CD14-positive monocyte (primary cell): ENCODE measurements at regions not wholly inside any gene's neighbourhood (a gene's known extent, or its start where the extent isn't known, plus 50 kb on each side); places are given as distances from the start of the nearest gene placed in this dataset.

Source experiments
- DNase-seq, 3 donors: peaks; one replicate each; pipeline ENCODE4 v3.0.0-alpha.2; 2011 to 2022
- H2AFZ ChIP-seq: 2 replicates; pipeline ENCODE4 v1.6.0; 2012; ENCODE audit warnings: mild to moderate bottlenecking, low read depth, low read length, inconsistent platforms; ENCODE audit not compliant: insufficient read depth, poor library complexity, severe bottlenecking
- H3K27ac ChIP-seq, 2 donors: 1 replicate in 1 of 2; 2 replicates in 1 of 2; pipeline ENCODE4 v1.5.1; 2012 to 2013; ENCODE audit warnings: low read length in 2 of 2, control low read depth in 1 of 2, inconsistent platforms in 1 of 2, low read depth in 1 of 2, mild to moderate bottlenecking in 1 of 2
- H3K27me3 ChIP-seq, 2 donors: one replicate each; pipeline versions ENCODE4 v1.6.0 to v1.6.1; 2011 to 2013; ENCODE audit warnings: low read length in 2 of 2; ENCODE audit not compliant: control insufficient read depth in 2 of 2, insufficient read depth in 2 of 2
- H3K36me3 ChIP-seq, 2 donors: replicated peaks in 1 of 2; 1 replicate in 1 of 2; 2 replicates in 1 of 2; pipeline versions ENCODE4 v1.5.1 to v1.6.1; 2012 to 2013; ENCODE audit warnings: low read length in 2 of 2, control low read depth in 1 of 2, inconsistent platforms in 1 of 2, mild to moderate bottlenecking in 1 of 2; ENCODE audit not compliant: insufficient read depth in 2 of 2, control insufficient read depth in 1 of 2
- H3K4me1 ChIP-seq, 2 donors: 1 replicate in 1 of 2; 2 replicates in 1 of 2; pipeline versions ENCODE4 v1.5.1 to v1.6.1; 2012 to 2013; ENCODE audit warnings: low read length in 2 of 2, control low read depth in 1 of 2, inconsistent platforms in 1 of 2, mild to moderate bottlenecking in 1 of 2, moderate library complexity in 1 of 2; ENCODE audit not compliant: insufficient read depth in 2 of 2, control insufficient read depth in 1 of 2
- H3K4me2 ChIP-seq: replicated peaks from 2 replicates; pipeline ENCODE3; 2012; ENCODE audit warnings: low read length, moderate library complexity, mild to moderate bottlenecking; ENCODE audit not compliant: poor library complexity, severe bottlenecking; ENCODE audit errors: extremely low read depth
- H3K4me3 ChIP-seq, 3 experiments: fragments of 200-600 bp in 1 of 3; sonication (generic) in 1 of 3; replicated peaks in 1 of 3; 1 replicate in 2 of 3; 2 replicates in 1 of 3; pipeline ENCODE4 v1.5.1; 2011 to 2013; ENCODE audit warnings: low read length in 3 of 3, mild to moderate bottlenecking in 3 of 3, control low read depth in 2 of 3, low read depth in 2 of 3, inconsistent platforms in 1 of 3, moderate library complexity in 1 of 3
- H3K79me2 ChIP-seq: 2 replicates; pipeline ENCODE4 v1.6.0; 2012; ENCODE audit warnings: mild to moderate bottlenecking, control low read depth, inconsistent platforms, low read length, moderate library complexity; ENCODE audit not compliant: insufficient read depth
- H3K9ac ChIP-seq: 2 replicates; pipeline ENCODE4 v1.6.0; 2017; ENCODE audit warnings: low read length, mild to moderate bottlenecking; ENCODE audit not compliant: insufficient read depth, poor library complexity, severe bottlenecking
- H3K9me3 ChIP-seq, 2 donors: replicated peaks in 1 of 2; 1 replicate in 1 of 2; 2 replicates in 1 of 2; pipeline versions ENCODE4 v1.5.1 to v1.6.1; 2012 to 2013; ENCODE audit warnings: low read length in 2 of 2, control low read depth in 1 of 2; ENCODE audit not compliant: control insufficient read depth in 1 of 2, insufficient read depth in 1 of 2
- H4K20me1 ChIP-seq: 2 replicates; pipeline ENCODE4 v1.6.0; 2012; ENCODE audit warnings: mild to moderate bottlenecking, low read length, control low read depth, moderate library complexity; ENCODE audit not compliant: insufficient read depth
- H3K27ac Mint-ChIP-seq, 7 donors: one replicate each; pipeline ENCODE4 v1.8.0; 2020; ENCODE audit warnings: mild to moderate bottlenecking in 7 of 7, mixed read lengths in 7 of 7, moderate library complexity in 6 of 7, inconsistent platforms in 2 of 7
- H3K27me3 Mint-ChIP-seq, 3 donors: one replicate each; pipeline ENCODE4 v1.8.0; 2021 to 2022; ENCODE audit warnings: low read depth in 3 of 3, mild to moderate bottlenecking in 3 of 3, mixed read lengths in 3 of 3, moderate library complexity in 3 of 3, inconsistent platforms in 1 of 3
- H3K36me3 Mint-ChIP-seq, 2 donors: one replicate each; pipeline ENCODE4 v1.8.0; 2020; ENCODE audit warnings: mixed read lengths in 2 of 2, inconsistent platforms in 1 of 2, mild to moderate bottlenecking in 1 of 2
- H3K4me1 Mint-ChIP-seq: one replicate; pipeline ENCODE4 v1.8.0; 2020; ENCODE audit warnings: mild to moderate bottlenecking, mixed read lengths
- H3K4me3 Mint-ChIP-seq, 2 donors: one replicate each; pipeline ENCODE4 v1.8.0; 2020; ENCODE audit warnings: mild to moderate bottlenecking in 2 of 2, mixed read lengths in 2 of 2, moderate library complexity in 1 of 2
- H3K9me3 Mint-ChIP-seq, 7 donors: one replicate each; pipeline ENCODE4 v1.8.0; 2020 to 2022; ENCODE audit warnings: mixed read lengths in 7 of 7, mild to moderate bottlenecking in 6 of 7, moderate library complexity in 6 of 7, inconsistent platforms in 2 of 7
- WGBS: methylation state at CpG from one replicate; pipeline ENCODE4 v1.1.5; 2013; ENCODE audit warnings: missing lambda C conversion rate; ENCODE audit not compliant: insufficient coverage; 5-methylcytosine and 5-hydroxymethylcytosine counted together
- intact Hi-C, 2 donors: fragments of 100-400 bp; cut with micrococcal nuclease; formaldehyde crosslinking; loops; one replicate each; pipeline versions ENCODE4 v1.15.0 to v1.15.1; 2023
- TF ChIP-seq, protein P1 (sequence below): fragments of 200-600 bp; IDR thresholded peaks from one replicate; pipeline ENCODE4 v1.8.0; 2022; ENCODE audit warnings: antibody characterized with exemption, mild to moderate bottlenecking

DNA sequence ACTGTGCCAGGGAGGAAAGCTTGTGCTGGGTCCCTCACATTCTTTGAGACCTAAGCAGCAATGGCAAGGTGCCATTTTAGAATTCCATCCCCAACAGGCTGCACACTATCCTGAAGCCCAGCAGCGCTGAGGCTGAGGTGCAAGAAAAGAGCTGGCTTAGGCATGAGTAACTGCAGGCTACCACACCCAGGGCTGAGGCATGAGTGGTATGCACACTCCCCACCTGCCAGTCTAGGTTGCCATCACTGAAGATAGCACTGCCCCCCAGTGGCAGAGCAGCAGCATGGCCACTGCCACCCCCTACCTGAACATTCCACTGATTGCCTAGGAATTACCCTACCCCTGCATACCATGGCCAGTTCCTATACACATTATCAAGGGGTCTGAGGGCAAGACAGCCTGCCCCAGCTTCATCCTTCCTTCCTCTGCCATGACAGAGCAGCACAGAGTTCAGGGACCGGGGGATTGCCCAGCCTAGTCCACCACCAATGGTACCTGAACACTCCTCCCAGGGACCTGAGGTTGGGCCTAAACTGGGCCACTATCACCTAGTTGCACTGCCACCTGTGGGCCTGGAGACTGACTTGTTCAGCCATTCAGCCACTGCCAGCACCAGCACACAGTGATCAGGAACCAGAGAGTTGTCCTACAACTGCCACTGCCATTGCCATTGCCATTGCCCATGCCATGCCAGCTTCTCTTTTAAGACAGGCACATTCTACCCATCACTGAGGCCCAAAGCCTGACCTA, 129.8 kb downstream of the SATB1 start:
- no peak for DNase-seq
- no peak overlapping the region for H2AFZ ChIP-seq
- Mint-ChIP-seq H3K27ac (no peak overlapping the region), H3K4me3 (no peak overlapping the region), H3K36me3 (no peaks in the 10 kb centered on the region), H3K4me1 (no peaks in the 10 kb centered on the region), H3K9me3 (peaks cover 17 to 34% (median 24%) of the 10 kb centered on the region in 7 donors), H3K27me3 (no peaks in the 10 kb centered on the region)
- no peaks in the 10 kb centered on the region for H4K20me1 ChIP-seq
- intact Hi-C loops, result no loop called here
- no peaks in the 10 kb centered on the region for H3K79me2 ChIP-seq
- no peaks in the 10 kb centered on the region for H3K4me1 ChIP-seq
- no peak overlapping the region for H3K27ac ChIP-seq
- H3K27me3 ChIP-seq, result no peaks in the 10 kb centered on the region
- H3K4me3 ChIP-seq, result no peak overlapping the region
- WGBS, result 91% methylated on average over 1 of the region's 2 CpGs
- H3K4me2 ChIP-seq, result no peak overlapping the region
- peaks cover 13% of the 10 kb centered on the region in 2 donors for H3K9me3 ChIP-seq
- H3K9ac ChIP-seq, result no peak overlapping the region
- TF ChIP-seq, protein P1, sequence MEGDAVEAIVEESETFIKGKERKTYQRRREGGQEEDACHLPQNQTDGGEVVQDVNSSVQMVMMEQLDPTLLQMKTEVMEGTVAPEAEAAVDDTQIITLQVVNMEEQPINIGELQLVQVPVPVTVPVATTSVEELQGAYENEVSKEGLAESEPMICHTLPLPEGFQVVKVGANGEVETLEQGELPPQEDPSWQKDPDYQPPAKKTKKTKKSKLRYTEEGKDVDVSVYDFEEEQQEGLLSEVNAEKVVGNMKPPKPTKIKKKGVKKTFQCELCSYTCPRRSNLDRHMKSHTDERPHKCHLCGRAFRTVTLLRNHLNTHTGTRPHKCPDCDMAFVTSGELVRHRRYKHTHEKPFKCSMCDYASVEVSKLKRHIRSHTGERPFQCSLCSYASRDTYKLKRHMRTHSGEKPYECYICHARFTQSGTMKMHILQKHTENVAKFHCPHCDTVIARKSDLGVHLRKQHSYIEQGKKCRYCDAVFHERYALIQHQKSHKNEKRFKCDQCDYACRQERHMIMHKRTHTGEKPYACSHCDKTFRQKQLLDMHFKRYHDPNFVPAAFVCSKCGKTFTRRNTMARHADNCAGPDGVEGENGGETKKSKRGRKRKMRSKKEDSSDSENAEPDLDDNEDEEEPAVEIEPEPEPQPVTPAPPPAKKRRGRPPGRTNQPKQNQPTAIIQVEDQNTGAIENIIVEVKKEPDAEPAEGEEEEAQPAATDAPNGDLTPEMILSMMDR, result peak; percentile 54
- no peaks in the 10 kb centered on the region for H3K36me3 ChIP-seq

DNA sequence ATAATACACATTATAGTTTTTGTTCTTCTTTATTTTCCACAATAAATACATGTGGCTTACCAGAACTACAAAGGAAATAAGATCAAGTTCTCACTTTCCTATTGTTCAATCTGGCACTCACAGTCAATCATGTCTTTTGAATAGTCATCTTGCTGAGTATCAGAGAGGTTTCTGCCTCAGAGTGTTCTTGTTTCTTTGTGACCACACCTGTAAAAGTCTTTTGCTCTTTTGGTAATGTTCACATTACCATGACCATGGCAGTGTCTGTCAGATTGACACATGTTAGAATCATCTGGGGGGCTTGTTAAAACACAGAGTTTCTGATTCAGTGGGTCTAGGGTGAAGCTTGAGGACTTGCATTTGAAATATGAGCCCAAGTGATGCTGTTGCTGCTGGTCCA, 135.0 kb downstream of the SATB1 start:
- H3K4me1 ChIP-seq, result no peaks in the 10 kb centered on the region
- H3K4me3 ChIP-seq, result no peak overlapping the region
- Mint-ChIP-seq H3K9me3 (peaks cover 0 to 2% (median 0%) of the 10 kb centered on the region in 7 donors), H3K27ac (no peak overlapping the region), H3K27me3 (no peaks in the 10 kb centered on the region), H3K36me3 (no peaks in the 10 kb centered on the region), H3K4me3 (no peak overlapping the region), H3K4me1 (no peaks in the 10 kb centered on the region)
- H3K27me3 ChIP-seq, result no peaks in the 10 kb centered on the region
- TF ChIP-seq, protein P1, result no peak
- no peak overlapping the region for H3K4me2 ChIP-seq
- no peaks in the 10 kb centered on the region for H3K36me3 ChIP-seq
- no peak overlapping the region for H2AFZ ChIP-seq
- H3K9ac ChIP-seq, result no peak overlapping the region
- H3K27ac ChIP-seq, result no peak overlapping the region
- no peak for DNase-seq
- H4K20me1 ChIP-seq, result no peaks in the 10 kb centered on the region
- H3K79me2 ChIP-seq, result no peaks in the 10 kb centered on the region
- intact Hi-C loops, result no loop called here
- peaks cover 0 to 2% of the 10 kb centered on the region in 2 donors for H3K9me3 ChIP-seq
